22Rv1 (cell line): ENCODE measurements at regions not wholly inside any gene's neighbourhood (a gene's known extent, or its start where the extent isn't known, plus 50 kb on each side); places are given as distances from the start of the nearest gene placed in this dataset.

Experiments used
- ZFX ChIP-seq: fragments of 450-650 bp; IDR thresholded peaks from 2 replicates; pipeline ENCODE4 v1.6.1; 2017; ENCODE audit warnings: antibody characterized with exemption, borderline replicate concordance
- TF ChIP-seq, protein P1 (sequence below): fragments of 450-650 bp; IDR thresholded peaks from 2 replicates; pipeline ENCODE4 v1.5.1; 2017; ENCODE audit warnings: mild to moderate bottlenecking

- TF ChIP-seq, protein P1, sequence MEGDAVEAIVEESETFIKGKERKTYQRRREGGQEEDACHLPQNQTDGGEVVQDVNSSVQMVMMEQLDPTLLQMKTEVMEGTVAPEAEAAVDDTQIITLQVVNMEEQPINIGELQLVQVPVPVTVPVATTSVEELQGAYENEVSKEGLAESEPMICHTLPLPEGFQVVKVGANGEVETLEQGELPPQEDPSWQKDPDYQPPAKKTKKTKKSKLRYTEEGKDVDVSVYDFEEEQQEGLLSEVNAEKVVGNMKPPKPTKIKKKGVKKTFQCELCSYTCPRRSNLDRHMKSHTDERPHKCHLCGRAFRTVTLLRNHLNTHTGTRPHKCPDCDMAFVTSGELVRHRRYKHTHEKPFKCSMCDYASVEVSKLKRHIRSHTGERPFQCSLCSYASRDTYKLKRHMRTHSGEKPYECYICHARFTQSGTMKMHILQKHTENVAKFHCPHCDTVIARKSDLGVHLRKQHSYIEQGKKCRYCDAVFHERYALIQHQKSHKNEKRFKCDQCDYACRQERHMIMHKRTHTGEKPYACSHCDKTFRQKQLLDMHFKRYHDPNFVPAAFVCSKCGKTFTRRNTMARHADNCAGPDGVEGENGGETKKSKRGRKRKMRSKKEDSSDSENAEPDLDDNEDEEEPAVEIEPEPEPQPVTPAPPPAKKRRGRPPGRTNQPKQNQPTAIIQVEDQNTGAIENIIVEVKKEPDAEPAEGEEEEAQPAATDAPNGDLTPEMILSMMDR, result no peak
- TF ChIP-seq ZFX, result no peak
Observed at GRCh38 chr1:38258085-38258627, 211.6 kb upstream of the POU3F1 start.
